NCI-H1092 (cell line): ENCODE measurements at regions not wholly inside any gene's neighbourhood (a gene's known extent, or its start where the extent isn't known, plus 50 kb on each side); places are given as distances from the start of the nearest gene placed in this dataset.

Source experiments
- DNase-seq: peaks from one replicate; lab custom pipeline; 2025; lab: John Stamatoyannopoulos, UW

DNA sequence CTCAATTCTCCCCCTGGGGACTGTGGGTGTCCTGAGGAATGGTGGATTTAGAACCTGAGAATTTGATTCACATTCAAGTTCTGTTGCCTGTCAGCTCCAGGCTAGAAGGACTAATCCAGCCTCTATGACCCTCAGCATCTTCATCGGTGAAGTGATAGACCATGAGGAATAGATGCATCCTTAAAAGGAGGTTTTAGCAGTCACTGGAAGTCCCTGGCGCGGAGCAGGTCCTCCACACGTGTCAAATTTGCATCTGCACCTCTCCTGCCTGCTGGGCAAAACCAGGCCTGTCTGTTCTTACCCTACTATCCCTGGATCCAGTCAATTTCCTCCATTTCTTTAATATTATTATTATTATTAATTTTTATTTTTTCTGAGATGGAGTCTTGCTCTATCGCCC is 808.4 kb downstream of the TBC1D22A start:
- no peak for DNase-seq

DNA sequence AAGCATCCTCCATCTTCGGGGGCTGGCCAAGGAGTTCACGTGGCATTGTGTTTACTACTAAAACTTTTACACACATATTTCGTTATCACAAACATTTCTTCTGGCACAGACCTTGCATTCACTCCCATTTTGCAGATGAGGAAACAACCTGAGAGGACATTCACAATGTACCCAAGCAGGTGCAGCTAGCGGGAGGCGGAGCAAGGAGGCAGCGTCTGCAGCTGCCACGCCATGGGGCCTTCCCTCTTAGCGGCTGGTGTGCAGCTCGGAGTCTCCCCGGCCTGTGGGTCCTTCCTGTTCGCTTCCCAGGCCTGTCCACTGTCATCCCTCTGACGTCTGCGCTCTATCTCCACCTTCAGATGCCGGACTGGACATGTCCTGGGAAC is 807.8 kb downstream of the TBC1D22A start:
- no peak for DNase-seq

DNA sequence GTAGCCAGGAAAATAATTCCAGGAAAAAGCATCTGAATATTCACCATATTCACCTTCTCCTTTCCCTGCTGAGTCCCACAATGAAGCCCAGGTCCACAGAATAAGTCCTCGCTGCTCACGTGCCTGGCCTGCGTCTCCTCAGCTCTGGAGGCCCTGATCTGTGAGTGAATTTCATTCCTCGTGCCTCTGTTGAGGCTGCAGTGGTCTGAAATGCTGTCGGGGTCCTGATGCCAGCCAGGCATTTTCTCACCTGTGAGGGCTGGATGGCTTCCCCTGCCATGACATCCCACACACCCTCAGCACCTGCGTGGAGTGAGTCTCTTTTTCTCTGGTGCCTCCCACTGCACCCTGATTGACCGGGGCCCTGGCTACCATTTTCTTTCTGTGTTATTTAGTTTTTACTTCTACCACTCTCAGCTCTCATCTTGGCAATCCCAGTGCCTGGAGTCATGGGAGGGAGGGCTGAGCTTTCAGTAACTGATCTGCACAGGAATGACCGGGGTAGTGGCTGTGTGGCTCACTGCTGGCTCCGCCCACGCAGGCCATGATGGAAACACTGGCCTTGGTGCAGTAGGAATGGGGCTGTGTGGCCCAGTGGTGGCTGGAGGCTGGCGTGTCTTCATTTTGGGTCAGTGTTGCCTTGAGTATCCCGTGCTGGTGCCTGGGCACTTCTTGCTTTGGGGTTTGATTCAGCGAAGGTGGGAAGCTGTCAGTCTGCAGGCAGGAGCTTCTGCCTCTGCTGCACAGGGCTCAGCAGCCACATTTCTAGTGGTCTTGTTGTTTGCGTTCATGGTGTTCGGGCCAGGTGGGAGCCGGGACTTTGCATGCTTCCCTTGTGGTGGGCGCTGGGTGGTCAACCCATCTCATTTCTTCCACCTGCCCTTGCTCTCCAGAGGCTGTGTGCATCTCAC is 807.2 kb downstream of the TBC1D22A start:
- no peak for DNase-seq

DNA sequence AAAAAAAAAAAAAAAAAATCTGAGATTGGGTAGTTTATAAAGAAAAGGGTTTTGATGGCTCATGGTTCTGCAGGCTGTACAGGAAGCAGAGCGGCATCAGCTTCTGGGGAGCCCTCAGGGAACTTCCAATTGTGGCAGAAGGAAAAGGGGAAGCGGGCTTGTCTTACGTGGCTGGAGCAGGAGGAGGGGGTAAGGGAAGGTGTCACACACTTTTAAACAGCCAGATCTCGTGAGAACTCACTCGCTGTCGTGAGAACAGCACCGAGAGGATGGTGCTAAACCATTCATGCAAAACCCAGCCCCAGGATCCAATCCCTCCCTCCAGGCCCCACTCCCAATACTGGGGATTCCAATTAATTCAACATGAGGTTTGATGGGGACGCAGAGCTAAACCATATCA is 806.2 kb downstream of the TBC1D22A start:
- no peak for DNase-seq

- no peak for DNase-seq
These were observed 805.0 kb downstream of the TBC1D22A start for GRCh38 chr22:47567126-47568090.

DNA sequence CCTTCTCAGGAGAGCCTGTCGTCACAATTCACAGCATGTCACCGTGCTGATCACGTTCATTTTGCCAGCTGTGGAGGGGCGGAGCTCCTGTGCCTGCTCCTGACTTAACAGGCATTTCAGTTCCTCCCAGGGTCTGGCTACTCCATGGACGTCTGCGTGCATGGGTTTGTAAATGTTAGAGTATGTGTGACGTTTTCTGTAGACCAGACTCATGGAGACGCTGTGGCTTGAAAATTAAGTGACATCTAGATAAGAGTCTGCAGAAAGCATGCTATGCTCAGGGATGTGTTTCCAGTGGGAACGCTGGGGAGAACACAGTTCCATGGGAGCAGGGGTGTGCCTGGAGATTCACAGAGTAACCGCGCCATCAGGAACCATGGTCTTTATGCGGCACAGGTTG is 804.0 kb downstream of the TBC1D22A start:
- DNase-seq: no peak

- no peak for DNase-seq
These were observed 803.2 kb downstream of the TBC1D22A start for GRCh38 chr22:47565607-47566006.

DNA sequence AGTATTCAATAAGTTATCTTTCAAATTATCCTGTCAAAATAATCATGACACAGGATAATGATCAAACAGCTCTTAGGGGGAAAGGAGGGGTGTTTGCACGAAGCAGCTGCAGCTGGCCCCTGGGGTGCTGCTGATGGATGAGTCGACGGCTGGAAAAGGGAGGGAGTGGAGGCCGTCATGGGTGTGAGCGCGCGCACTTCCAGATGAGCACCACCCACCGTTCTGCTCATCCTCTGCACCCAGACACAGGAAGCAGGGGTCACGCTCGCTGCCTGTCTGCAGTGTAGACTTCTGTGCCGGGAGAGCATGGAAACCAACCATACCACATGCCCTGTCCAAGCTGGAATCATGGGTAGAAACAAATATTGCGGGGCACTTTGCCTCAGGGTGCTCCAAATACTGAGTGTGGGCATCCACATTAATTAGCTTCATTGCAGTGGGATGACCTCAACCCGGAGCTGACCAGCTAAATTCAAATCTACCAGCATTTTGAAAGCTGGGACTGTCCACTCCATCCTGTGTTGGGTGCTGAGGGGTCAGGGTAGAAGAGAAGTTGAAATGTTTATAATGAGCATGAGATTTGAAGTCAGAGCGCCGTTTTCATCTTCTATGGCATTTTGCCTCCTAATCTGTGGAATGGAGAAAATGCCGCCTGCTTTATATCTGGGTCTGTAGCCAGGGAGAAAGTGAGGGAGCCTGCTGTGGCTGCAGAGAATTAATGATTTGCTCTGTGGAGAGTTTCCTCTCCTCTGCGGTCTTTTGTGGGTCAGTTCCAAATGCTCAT is 802.4 kb downstream of the TBC1D22A start:
- DNase-seq: no peak

- no peak for DNase-seq
These were observed 801.7 kb downstream of the TBC1D22A start for GRCh38 chr22:47564158-47564450.

DNA sequence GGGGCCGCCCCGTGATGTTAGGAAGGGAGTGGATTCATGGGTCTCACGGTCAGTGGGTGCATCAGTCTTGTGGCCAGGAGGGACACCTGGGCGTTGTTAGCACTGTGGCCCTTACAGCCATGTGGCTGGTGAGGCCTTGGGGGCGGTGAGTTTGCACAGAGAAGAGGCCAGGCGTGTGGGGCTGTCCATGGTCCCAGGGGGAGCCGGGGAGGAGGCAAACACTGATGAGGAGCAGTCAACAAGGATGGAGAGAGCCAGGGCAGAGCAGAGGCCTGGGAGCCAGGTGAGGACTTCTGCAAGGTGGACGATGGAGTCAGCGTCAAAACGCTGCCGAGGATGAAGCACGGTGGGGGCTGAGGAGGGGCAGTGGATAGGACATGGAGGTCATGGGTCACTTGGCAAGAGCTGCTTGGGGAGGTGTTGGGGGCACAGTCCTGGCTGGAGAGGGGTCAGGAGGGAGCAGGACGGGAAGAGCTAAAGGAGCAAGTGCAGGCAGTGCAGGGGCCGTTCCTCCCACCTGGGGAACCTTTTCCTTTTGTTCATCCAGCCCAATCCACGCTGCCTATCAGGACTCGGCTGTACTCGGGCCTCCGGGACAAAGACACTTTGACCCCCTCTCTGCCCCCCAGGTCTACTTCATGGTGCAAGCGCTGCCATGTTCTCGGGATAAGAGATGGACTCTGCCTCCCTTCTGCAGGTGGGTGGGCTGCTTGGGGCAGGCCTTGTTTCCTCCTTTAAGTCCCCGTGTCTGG is 801.1 kb downstream of the TBC1D22A start:
- DNase-seq: no peak

GRCh38 chr22:47561766-47562165 is 799.3 kb downstream of the TBC1D22A start:
- DNase-seq: no peak

DNA sequence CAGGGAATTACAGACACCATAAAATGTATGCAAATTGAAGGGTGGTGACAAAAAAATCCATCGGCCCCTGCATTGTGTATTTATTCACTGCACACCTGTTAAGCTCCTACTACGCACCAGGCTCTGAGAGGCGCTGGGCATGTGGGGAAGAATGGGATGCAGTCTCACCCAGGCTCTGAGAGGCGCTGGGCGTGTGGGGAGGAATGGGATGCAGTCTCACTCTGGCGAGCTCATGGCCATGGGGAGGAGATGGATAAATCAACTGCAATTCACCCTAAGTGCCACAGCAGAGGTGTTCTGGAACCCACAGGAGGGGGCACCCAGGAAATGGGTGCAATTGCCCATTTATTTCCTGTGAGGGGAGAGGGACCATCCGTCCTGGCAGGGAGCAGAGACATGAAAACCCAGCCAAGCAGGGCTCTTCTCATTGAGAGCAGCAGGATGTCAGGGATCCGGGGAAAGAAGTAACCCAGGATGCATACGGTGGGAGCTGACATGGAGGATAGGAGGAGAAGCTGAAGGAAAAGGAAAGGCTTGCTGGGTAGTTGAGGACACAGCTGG is 798.7 kb downstream of the TBC1D22A start:
- no peak for DNase-seq

DNA sequence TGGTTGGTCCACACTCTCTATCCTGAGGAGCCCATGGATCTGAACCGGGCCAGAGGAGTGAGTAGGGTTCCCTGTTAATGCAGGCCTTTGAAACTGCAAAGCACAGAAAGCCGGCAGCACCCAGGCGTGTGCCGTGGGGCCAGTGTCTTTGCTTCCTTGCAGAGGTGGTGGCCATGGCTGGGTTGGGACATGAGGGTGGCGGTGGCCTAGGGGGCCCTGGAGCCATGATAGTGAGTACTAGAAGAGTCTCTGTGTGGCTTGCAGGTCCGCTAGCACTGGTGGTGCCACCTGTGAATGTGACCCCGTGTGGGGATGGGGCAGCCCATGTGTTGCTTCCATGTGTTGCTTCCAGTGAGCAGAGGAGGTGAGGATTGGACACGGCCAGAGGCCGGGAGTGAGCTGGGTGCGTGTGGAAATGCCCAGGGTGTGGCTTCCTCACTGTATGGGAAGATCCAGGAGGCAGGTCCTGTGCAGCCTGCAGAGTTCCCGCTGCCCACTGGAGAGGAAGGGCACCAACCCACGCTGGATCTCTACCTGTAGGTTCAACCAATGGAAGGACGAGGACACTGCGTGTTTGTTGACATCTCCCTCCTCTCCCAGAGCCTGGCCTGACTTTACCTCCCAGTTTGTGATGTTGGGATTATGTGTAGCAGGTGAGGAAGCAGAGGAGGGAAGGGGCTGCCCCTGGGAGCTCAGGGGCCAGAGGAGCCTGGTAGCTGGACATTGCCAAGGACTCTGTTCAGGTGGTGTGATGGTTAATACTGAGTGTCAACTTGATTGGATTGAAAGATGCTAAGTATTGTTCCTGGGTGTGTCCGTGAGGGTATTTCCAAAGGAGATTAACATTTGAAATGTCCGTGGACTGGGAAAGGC is 796.6 kb downstream of the TBC1D22A start:
- DNase-seq: no peak

DNA sequence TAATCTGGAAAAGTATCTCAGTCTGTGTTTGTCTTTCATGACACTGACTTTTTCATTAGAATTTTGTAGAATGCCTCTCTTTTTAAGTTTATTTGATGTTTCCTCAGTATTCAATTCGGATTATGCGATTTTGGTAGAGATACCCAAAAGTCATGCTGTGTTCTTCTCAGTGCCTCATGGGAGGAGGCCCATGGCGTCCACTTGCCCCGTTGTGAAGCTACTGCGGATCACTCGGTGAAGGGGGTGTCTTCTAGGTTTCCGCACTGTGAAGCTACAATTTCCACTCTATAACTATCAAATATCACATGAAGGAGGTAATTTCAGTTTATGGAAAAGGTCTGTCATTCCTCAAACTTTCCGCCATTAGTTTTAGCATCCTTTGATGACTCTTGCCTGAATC is 794.0 kb downstream of the TBC1D22A start:
- DNase-seq: no peak

- no peak for DNase-seq
These were observed 791.0 kb downstream of the TBC1D22A start for GRCh38 chr22:47553436-47553835.

DNA sequence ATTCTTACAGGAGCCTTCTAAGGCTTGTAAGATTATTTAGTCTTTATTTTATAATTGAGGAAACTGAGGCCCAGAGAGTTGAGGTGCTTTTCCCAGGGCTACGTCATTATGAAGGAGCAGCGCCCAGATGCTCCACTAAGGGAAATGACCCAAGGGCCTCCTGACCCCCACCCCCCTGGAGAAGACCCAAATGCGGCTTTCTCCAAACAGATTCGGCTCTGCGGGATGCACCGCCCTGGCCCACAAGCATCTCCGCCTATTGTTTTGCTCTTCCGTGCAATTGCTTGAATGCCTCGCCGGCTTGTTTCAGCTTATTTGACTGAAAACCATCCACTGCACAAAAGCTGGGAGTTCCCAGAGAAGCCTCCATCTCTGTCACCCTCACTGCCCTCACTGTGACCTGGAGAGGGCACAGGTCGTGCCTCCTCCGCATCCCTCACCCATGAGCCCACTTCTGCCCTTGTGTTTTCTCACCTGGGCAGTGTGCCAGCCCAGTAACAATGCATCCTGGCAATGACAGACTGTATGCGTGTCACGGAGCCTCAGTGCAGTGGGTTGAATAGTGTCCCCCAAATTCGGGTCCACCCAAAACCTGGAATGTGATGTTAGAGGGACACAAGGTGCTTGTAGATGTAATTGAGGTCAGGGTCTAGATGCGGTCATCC is 790.2 kb downstream of the TBC1D22A start:
- DNase-seq: no peak

GRCh38 chr22:47552024-47552423 is 789.6 kb downstream of the TBC1D22A start:
- no peak for DNase-seq

GRCh38 chr22:47551431-47551775 is 789.0 kb downstream of the TBC1D22A start:
- no peak for DNase-seq

GRCh38 chr22:47550524-47551430 is 788.3 kb downstream of the TBC1D22A start:
- DNase-seq: no peak
